ENCODE measurements at regions not wholly inside any gene's neighbourhood (a gene's known extent, or its start where the extent isn't known, plus 50 kb on each side); places are given as distances from the start of the nearest gene placed in this dataset.

DNA sequence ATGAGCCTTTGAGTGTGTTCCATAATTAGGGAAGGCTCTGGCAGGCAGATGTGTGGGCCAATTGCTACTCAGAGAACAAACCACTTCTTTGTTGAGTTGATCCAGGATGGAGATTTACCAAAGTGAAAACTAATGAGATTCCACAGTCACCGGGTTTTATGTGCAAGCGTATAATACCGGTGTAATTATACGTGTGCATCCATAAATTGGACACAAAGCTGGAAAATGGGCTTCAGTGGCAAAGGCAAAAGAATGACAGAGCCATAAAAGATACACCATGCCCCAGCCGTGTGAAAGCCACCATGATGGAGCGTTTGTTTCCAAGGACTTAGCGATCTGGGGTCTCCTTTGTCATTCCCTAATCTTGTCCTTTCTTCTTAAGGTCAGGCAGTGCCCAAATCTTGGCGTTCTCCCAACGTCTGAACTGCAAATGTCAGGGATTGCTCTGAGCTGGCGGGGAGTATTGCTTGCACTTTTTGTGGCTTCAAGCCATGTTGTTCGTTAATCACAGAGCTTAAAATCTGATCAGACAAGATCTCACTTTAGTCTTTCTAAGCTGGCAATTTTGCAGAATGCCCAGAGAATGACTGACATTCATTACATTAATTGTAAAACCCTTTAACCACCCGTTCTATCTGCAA lies 70.1 kb downstream of the NPTX2 start:
- no peak overlapping the region for H3T11ph ChIP-seq (ENCODE audit: low read length)
- H2AFZ ChIP-seq (ENCODE audit: low read length) = no peak overlapping the region
- no peak overlapping the region for H3K4me3 Mint-ChIP-seq
- H3K79me1 ChIP-seq (ENCODE audit: insufficient read depth, low read depth, low read length, poor library complexity, severe bottlenecking) = no peaks in the 10 kb centered on the region
- no peaks in the 10 kb centered on the region for H3K79me2 ChIP-seq (ENCODE audit: insufficient read depth, low read length)
- H3K9ac ChIP-seq (ENCODE audit: extremely low read depth, insufficient read length, low read length) = no peak overlapping the region
- H3K4me2 ChIP-seq (ENCODE audit: insufficient read depth, insufficient read length, low read length) = no peak overlapping the region
- no peaks in the 10 kb centered on the region for H3K4me1 ChIP-seq (ENCODE audit: insufficient read depth, low read length)
- no peak overlapping the region for H3K27ac ChIP-seq (ENCODE audit: insufficient read length, low read depth, low read length)
- no peak overlapping the region for H2BK15ac ChIP-seq (ENCODE audit: low read depth, low read length)
- H3K23ac ChIP-seq (ENCODE audit: insufficient read length, low read depth, low read length) = no peak overlapping the region
- H3K9me3 ChIP-seq (ENCODE audit: control insufficient read depth, low read depth, low read length) = no peaks in the 10 kb centered on the region
- no peak overlapping the region for H2BK5ac ChIP-seq (ENCODE audit: insufficient read length, low read length)
- H3K27me3 ChIP-seq (ENCODE audit: insufficient read depth, low read length) = no peaks in the 10 kb centered on the region
- no peak overlapping the region for H4K5ac ChIP-seq (ENCODE audit: insufficient read length, low read depth, low read length)
- TF ChIP-seq, protein P1, sequence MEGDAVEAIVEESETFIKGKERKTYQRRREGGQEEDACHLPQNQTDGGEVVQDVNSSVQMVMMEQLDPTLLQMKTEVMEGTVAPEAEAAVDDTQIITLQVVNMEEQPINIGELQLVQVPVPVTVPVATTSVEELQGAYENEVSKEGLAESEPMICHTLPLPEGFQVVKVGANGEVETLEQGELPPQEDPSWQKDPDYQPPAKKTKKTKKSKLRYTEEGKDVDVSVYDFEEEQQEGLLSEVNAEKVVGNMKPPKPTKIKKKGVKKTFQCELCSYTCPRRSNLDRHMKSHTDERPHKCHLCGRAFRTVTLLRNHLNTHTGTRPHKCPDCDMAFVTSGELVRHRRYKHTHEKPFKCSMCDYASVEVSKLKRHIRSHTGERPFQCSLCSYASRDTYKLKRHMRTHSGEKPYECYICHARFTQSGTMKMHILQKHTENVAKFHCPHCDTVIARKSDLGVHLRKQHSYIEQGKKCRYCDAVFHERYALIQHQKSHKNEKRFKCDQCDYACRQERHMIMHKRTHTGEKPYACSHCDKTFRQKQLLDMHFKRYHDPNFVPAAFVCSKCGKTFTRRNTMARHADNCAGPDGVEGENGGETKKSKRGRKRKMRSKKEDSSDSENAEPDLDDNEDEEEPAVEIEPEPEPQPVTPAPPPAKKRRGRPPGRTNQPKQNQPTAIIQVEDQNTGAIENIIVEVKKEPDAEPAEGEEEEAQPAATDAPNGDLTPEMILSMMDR (conservative IDR thresholded peaks at IDR 0.05) = no peak
- H2BK12ac ChIP-seq (ENCODE audit: insufficient read length, low read depth, low read length) = no peak overlapping the region
- no peaks in the 10 kb centered on the region for H3K4me1 Mint-ChIP-seq
- no peak for DNase-seq
- no peak overlapping the region for H2BK120ac ChIP-seq (ENCODE audit: low read depth, low read length, poor library complexity, severe bottlenecking)
- WGBS (ENCODE audit: extremely low coverage, insufficient read length, low lambda C conversion rate) = no CpG with 5 or more reads among the region's 12 CpGs
- H3K9me3 Mint-ChIP-seq = peaks cover 16 to 29% of the 10 kb centered on the region in 2 experiments
- peaks cover 0 to 4% (median 3%) of the 10 kb centered on the region in 3 experiments; a peak in 5 of 7 replicates for H3K36me3 Mint-ChIP-seq (ENCODE audit: insufficient read depth in 1 of 3, low read depth in 3 of 3)
- H3K18ac ChIP-seq (ENCODE audit: insufficient read length, low read depth, low read length) = no peak overlapping the region
- no peak overlapping the region for H3K4ac ChIP-seq (ENCODE audit: low read depth, low read length)
- H2AK5ac ChIP-seq (ENCODE audit: insufficient read length, low read length) = no peak overlapping the region
- peaks cover 58% of the 10 kb centered on the region for H3K27me3 Mint-ChIP-seq (ENCODE audit: low read depth)
- no peak overlapping the region for H4K91ac ChIP-seq (ENCODE audit: insufficient read length, low read depth, low read length)
- no peak overlapping the region for H3K27ac Mint-ChIP-seq
- no peak overlapping the region for H4K8ac ChIP-seq (replicated peaks; ENCODE audit: insufficient read length, low read depth, low read length)
- H3K14ac ChIP-seq (ENCODE audit: insufficient read depth, low read length) = no peak overlapping the region
- no peak overlapping the region for H3K56ac ChIP-seq (ENCODE audit: insufficient read length, low read depth, low read length)
- H2BK20ac ChIP-seq (ENCODE audit: low read depth, low read length, poor library complexity, severe bottlenecking) = no peak overlapping the region
- no peaks in the 10 kb centered on the region for H3K23me2 ChIP-seq (ENCODE audit: insufficient read length, low read depth, low read length, poor library complexity, severe bottlenecking)
- no peaks in the 10 kb centered on the region for H4K20me1 ChIP-seq (ENCODE audit: control insufficient read depth, insufficient read depth, insufficient read length)

Measured in H9 (cell line).